ENCODE measurements at regions not wholly inside any gene's neighbourhood (a gene's known extent, or its start where the extent isn't known, plus 50 kb on each side); places are given as distances from the start of the nearest gene placed in this dataset.

DNA sequence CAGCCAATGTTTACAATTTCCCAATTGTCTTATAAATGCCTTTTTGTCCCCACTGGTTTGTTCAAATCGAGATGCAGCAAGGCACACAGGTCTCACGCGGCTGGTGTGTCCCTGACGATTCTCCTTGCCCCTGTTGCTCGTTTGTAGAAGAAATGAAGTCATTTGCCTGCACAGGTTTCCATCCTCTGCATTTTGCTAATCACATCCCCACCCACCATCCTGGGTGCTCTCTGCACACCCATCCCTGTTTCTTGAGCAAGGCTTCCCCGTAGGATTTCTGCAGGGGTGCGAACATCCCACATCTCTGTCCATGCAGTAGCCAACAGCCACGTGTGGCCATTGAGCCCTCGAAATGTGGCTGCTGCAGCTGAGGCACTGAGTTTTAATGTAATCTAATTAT lies 59.8 kb upstream of the SOX1 start:
- no peak for DNase-seq

DNA sequence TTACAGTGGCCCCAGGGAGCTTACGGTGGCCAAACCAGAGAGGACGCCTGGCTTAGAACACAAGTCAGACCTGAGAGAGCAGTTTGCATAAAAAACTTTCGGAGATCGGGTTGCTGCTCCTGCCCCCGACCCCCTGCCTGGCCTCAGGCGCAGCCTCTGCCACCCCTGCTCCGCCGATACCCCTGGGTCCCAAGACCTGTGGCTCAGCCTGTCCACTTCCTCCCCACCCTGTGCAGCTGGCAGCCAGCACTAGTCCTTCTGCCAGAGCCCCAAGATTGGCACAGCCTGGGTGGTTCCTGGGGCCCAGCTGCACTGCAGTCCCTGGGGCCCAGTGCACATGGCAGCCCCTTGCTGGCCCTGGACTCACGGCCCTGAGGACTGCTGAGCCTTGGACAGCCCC lies 56.2 kb upstream of the SOX1 start:
- no peak for DNase-seq

GRCh38 chr13:112012016-112012704 lies 54.8 kb upstream of the SOX1 start:
- DNase-seq, result no peak

- no peak for DNase-seq
These were observed 54.3 kb upstream of the SOX1 start for GRCh38 chr13:112012705-112013085.

DNA sequence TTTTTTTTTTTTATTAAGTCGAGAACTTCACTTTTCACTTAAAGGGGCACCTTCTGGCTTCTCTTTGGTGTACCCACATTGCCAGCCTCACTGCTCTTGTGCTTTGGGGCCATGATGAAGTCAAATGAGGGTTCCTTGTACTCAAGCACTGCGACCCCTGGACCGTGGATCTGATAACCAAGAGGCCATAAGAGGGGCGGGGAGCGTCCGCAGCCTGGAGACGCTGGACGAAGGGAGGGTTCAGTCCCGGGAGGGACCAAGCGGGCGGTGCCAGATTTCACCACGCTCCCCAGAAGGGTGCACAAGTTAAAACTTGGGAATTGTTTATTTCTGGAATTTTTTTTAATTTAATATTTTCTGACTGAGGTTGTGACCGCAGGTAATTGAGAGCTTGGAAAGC lies 53.3 kb upstream of the SOX1 start:
- no peak for DNase-seq

GRCh38 chr13:112014857-112015256 lies 52.1 kb upstream of the SOX1 start:
- no peak for DNase-seq
